IMR-90 (cell line): ENCODE measurements at regions not wholly inside any gene's neighbourhood (a gene's known extent, or its start where the extent isn't known, plus 50 kb on each side); places are given as distances from the start of the nearest gene placed in this dataset.

ENCODE experiments used
- ATAC-seq: fragments of 200-7000 bp; cut with Tn5 transposase; 2 replicates; pipeline ENCODE4 v1.9.1; 2020; ENCODE audit warnings: low read depth, mild to moderate bottlenecking, moderate library complexity
- BruUV-seq: library from RNA; stranded (reverse); fragments of 400-500 nt; replicated peaks from 2 replicates; lab custom pipeline; 2021; lab: Mats Ljungman, UMichigan
- CTCF ChIA-PET: fragments of 300-600 bp; formaldehyde crosslinking; extraction: SDS; loops from one replicate; lab custom pipeline; 2021; ENCODE audit warnings: antibody characterized with exemption; lab: Yijun Ruan, JAX
- POLR2A ChIA-PET: fragments of 300-600 bp; sonication (Branson Sonifier 250); formaldehyde crosslinking; loops from one replicate; lab custom pipeline; 2022; ENCODE audit warnings: antibody characterized with exemption; ENCODE audit not compliant: unreplicated experiment; lab: Charles Lee
- DNase-seq: peaks from one replicate; pipeline ENCODE4 v3.0.0; 2013
- H2AFZ ChIP-seq: replicated peaks from 2 replicates; pipeline ENCODE3; 2013; ENCODE audit warnings: low read length, mild to moderate bottlenecking; ENCODE audit not compliant: poor library complexity
- H2AK5ac ChIP-seq: 2 replicates; pipeline ENCODE4 v1.6.1; 2013; ENCODE audit warnings: low read depth, low read length, inconsistent platforms
- H2AK9ac ChIP-seq: replicated peaks from 2 replicates; pipeline ENCODE3; 2013; ENCODE audit warnings: mild to moderate bottlenecking, low read depth, low read length, moderate library complexity; ENCODE audit not compliant: poor library complexity
- H2BK120ac ChIP-seq: 2 replicates; pipeline ENCODE4 v1.6.1; 2013; ENCODE audit warnings: low read depth, low read length, inconsistent platforms
- H2BK15ac ChIP-seq: 3 replicates; pipeline ENCODE4 v1.6.1; 2013; ENCODE audit warnings: low read depth, low read length, inconsistent platforms
- H2BK20ac ChIP-seq: 2 replicates; pipeline ENCODE4 v1.6.1; 2013; ENCODE audit warnings: low read depth, mild to moderate bottlenecking, inconsistent platforms, low read length, moderate library complexity
- H2BK5ac ChIP-seq: 2 replicates; pipeline ENCODE4 v1.6.1; 2013; ENCODE audit warnings: mild to moderate bottlenecking, low read depth, low read length, inconsistent platforms; ENCODE audit not compliant: poor library complexity, severe bottlenecking
- H3K14ac ChIP-seq: replicated peaks from 2 replicates; pipeline ENCODE4 v1.6.1; 2013; ENCODE audit warnings: low read depth, low read length, inconsistent platforms
- H3K18ac ChIP-seq: 2 replicates; pipeline ENCODE4 v1.6.1; 2013; ENCODE audit warnings: low read depth, low read length, control low read depth
- H3K23ac ChIP-seq: 2 replicates; pipeline ENCODE4 v1.6.1; 2013; ENCODE audit warnings: low read depth, low read length, inconsistent platforms
- H3K27ac ChIP-seq: 2 replicates; pipeline ENCODE4 v1.5.1; 2013; ENCODE audit warnings: mild to moderate bottlenecking, control low read depth, low read length; ENCODE audit not compliant: insufficient read depth
- H3K27me3 ChIP-seq: 2 replicates; pipeline ENCODE4 v1.6.1; 2013; ENCODE audit warnings: low read length; ENCODE audit not compliant: control insufficient read depth, insufficient read depth
- H3K36me3 ChIP-seq: 2 replicates; pipeline ENCODE4 v1.6.1; 2013; ENCODE audit warnings: low read length, mixed read lengths; ENCODE audit not compliant: control insufficient read depth, insufficient read depth
- H3K4ac ChIP-seq: 2 replicates; pipeline ENCODE4 v1.6.1; 2013; ENCODE audit warnings: low read depth, low read length, inconsistent platforms
- H3K4me1 ChIP-seq: 2 replicates; pipeline ENCODE4 v1.6.1; 2013; ENCODE audit warnings: low read length, mixed read lengths; ENCODE audit not compliant: control insufficient read depth, insufficient read depth
- H3K4me2 ChIP-seq: 2 replicates; pipeline ENCODE4 v1.6.1; 2013; ENCODE audit warnings: low read depth, mild to moderate bottlenecking, control low read depth, low read length, moderate library complexity
- H3K4me3 ChIP-seq: 2 replicates; pipeline ENCODE4 v1.5.1; 2013; ENCODE audit warnings: low read depth, mild to moderate bottlenecking, control low read depth, low read length, moderate library complexity; ENCODE audit not compliant: insufficient read depth
- H3K56ac ChIP-seq: 2 replicates; pipeline ENCODE4 v1.6.1; 2013; ENCODE audit warnings: low read length, inconsistent platforms; ENCODE audit not compliant: insufficient read depth; ENCODE audit errors: extremely low read depth
- H3K79me1 ChIP-seq, 2 experiments: 2 replicates each; pipeline ENCODE4 v1.6.1; 2013; ENCODE audit warnings: low read length in 2 of 2, inconsistent platforms in 1 of 2, low read depth in 1 of 2
- H3K9ac ChIP-seq: 2 replicates; pipeline ENCODE4 v1.6.1; 2013; ENCODE audit warnings: low read depth, low read length, control low read depth
- H3K9me1 ChIP-seq: 2 replicates; pipeline ENCODE4 v1.6.1; 2013; ENCODE audit warnings: low read length, inconsistent platforms; ENCODE audit not compliant: insufficient read depth
- H3K9me3 ChIP-seq: 2 replicates; pipeline ENCODE4 v1.6.1; 2013; ENCODE audit warnings: low read length; ENCODE audit not compliant: control insufficient read depth, insufficient read depth
- H4K20me1 ChIP-seq: 2 replicates; pipeline ENCODE4 v1.6.1; 2013; ENCODE audit warnings: low read length, inconsistent platforms; ENCODE audit not compliant: insufficient read depth
- H4K5ac ChIP-seq: 2 replicates; pipeline ENCODE4 v1.6.1; 2013; ENCODE audit warnings: mild to moderate bottlenecking, low read depth, low read length, control low read depth
- H4K8ac ChIP-seq, 2 experiments: 2 replicates each; pipeline ENCODE4 v1.6.1; 2013; ENCODE audit warnings: low read depth in 2 of 2, low read length in 2 of 2, control low read depth in 1 of 2, inconsistent platforms in 1 of 2
- H4K91ac ChIP-seq: 2 replicates; pipeline ENCODE4 v1.6.1; 2013; ENCODE audit warnings: low read depth, low read length, inconsistent platforms; ENCODE audit not compliant: insufficient read depth
- WGBS, 2 experiments: methylation state at CpG; one replicate each; pipeline versions ENCODE4 v1.1.5 to v1.1.7; 2013; ENCODE audit warnings: missing lambda C conversion rate in 2 of 2; ENCODE audit not compliant: insufficient read length in 1 of 2; ENCODE audit errors: extremely low coverage in 2 of 2; 5-methylcytosine and 5-hydroxymethylcytosine counted together
- dilution Hi-C: fragments of 300-500 bp; cut with HindIII; formaldehyde crosslinking; loops from one replicate; pipeline ENCODE4 v1.14.3; 2018; ENCODE audit warnings: low sequenced_read_pairs; ENCODE audit not compliant: unreplicated experiment
- in situ Hi-C: fragments of 300-500 bp; cut with MboI; formaldehyde crosslinking; loops from 3 replicates; pipeline ENCODE4 v1.14.3; 2019; ENCODE audit warnings: low sequenced_read_pairs, inconsistent platforms, mixed read lengths
- intact Hi-C: fragments of 100-400 bp; cut with micrococcal nuclease; formaldehyde crosslinking; loops from 2 replicates; pipeline ENCODE4 v1.10.0; 2022
- TF ChIP-seq, protein P1 (sequence below): fragments of 150-350 bp; IDR thresholded peaks from 2 replicates; pipeline ENCODE4 v1.6.1; 2017; ENCODE audit warnings: mild to moderate bottlenecking, antibody characterized with exemption, low read length, low read depth

DNA sequence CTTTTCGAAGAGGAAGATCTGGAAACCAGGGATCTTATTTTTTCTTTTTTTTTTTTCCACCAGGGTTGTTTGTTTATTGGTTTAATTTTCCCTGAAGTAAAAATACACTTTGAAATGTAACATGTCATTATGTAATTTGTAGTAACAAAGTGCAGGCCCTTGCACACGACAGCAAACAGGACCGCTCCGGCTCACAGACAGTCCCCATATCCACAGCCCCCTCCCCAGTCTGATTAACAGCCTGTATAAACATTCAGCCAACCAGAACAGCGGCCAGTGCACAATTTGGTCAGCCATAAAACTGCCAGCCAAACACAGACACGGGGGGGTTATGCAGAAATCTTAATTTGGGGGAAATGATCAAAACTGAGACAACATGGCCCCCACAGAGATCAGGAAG, 431.6 kb upstream of the NPVF start:
- Histone ChIP-seq H3K79me1 (no peaks in the 10 kb centered on the region), H2AK5ac (no peak overlapping the region), H3K27me3 (no peaks in the 10 kb centered on the region; the same call in 1 of the 2 replicates), H2AFZ (no peak overlapping the region), H3K27ac (no peak overlapping the region), H3K4me1 (no peaks in the 10 kb centered on the region), H3K18ac (no peak overlapping the region), H4K91ac (no peak overlapping the region), H2BK120ac (no peak overlapping the region), H3K36me3 (no peaks in the 10 kb centered on the region), H4K8ac (no peak overlapping the region), H2BK15ac (no peak overlapping the region), H3K4me2 (no peak overlapping the region), H3K9ac (no peak overlapping the region), H3K9me1 (no peaks in the 10 kb centered on the region), H3K4me3 (no peak overlapping the region), H3K23ac (no peak overlapping the region), H2AK9ac (no peak overlapping the region), H4K5ac (no peak overlapping the region), H3K9me3 (no peaks in the 10 kb centered on the region), H2BK20ac (no peak overlapping the region), H4K20me1 (no peaks in the 10 kb centered on the region), H3K56ac (no peak overlapping the region), H3K14ac (no peak overlapping the region), H3K4ac (no peak overlapping the region), H2BK5ac (no peak overlapping the region)
- DNase-seq (no peak), ATAC-seq (no peak)
- no TSS peak for BruUV-seq
- WGBS, 2 experiments: no CpG with 5 or more reads among the region's 6 CpGs
- ChIA-PET CTCF (interaction anchor here (0.6 kb wide), 1 partner anchor 1520 kb away, joined by 3 read pairs; no protein-coding TSS in a partner anchor), POLR2A (no interaction called here)
- intact Hi-C loops: no loop called here
- dilution Hi-C loops: no loop called here
- TF ChIP-seq, protein P1, sequence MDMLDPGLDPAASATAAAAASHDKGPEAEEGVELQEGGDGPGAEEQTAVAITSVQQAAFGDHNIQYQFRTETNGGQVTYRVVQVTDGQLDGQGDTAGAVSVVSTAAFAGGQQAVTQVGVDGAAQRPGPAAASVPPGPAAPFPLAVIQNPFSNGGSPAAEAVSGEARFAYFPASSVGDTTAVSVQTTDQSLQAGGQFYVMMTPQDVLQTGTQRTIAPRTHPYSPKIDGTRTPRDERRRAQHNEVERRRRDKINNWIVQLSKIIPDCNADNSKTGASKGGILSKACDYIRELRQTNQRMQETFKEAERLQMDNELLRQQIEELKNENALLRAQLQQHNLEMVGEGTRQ: no peak
- in situ Hi-C loops: no loop called here
